HG02840 (cell line): ENCODE measurements at regions not wholly inside any gene's neighbourhood (a gene's known extent, or its start where the extent isn't known, plus 50 kb on each side); places are given as distances from the start of the nearest gene placed in this dataset.
"Not testable (repeated sequence)": the region's sequence is repeated elsewhere in the genome, so short reads cannot be mapped to it uniquely, and the experiment has no call there.

Experiments used
- ATAC-seq: cut with Tn5 transposase; IDR thresholded peaks from one replicate; pipeline ENCODE4 v1.9.1; 2021; ENCODE audit warnings: mild to moderate bottlenecking, moderate library complexity, moderate number of reproducible peaks; ENCODE audit not compliant: unreplicated experiment, low FRiP score

- no peak for ATAC-seq
Measured at GRCh38 chr1:83064589-83065242, 934.2 kb downstream of the TTLL7 start.

- ATAC-seq, result no peak
Measured at GRCh38 chr1:83060651-83061390, 938.1 kb downstream of the TTLL7 start.

GRCh38 chr1:83060221-83060620 is 938.7 kb downstream of the TTLL7 start:
- no peak for ATAC-seq

GRCh38 chr1:83058327-83058726 is 940.6 kb downstream of the TTLL7 start:
- no peak for ATAC-seq

- ATAC-seq, result no peak
Measured at GRCh38 chr1:83055391-83056170, 943.4 kb downstream of the TTLL7 start.

- ATAC-seq, result no peak
Measured at GRCh38 chr1:83053446-83053845, 945.5 kb downstream of the TTLL7 start.

- ATAC-seq, result no peak
Measured at GRCh38 chr1:83052865-83053264, 946.1 kb downstream of the TTLL7 start.

GRCh38 chr1:83051053-83051452 is 947.9 kb downstream of the TTLL7 start:
- not testable (repeated sequence) for ATAC-seq

GRCh38 chr1:83043244-83043643 is 955.7 kb downstream of the TTLL7 start:
- no peak for ATAC-seq

- ATAC-seq, result not testable (repeated sequence)
Measured at GRCh38 chr1:83039091-83039490, 959.8 kb downstream of the TTLL7 start.

- no peak for ATAC-seq
Measured at GRCh38 chr1:83034851-83035250, 964.1 kb downstream of the TTLL7 start.

GRCh38 chr1:83033682-83034081 is 965.2 kb downstream of the TTLL7 start:
- ATAC-seq, result no peak

GRCh38 chr1:83029916-83030315 is 969.0 kb downstream of the TTLL7 start:
- ATAC-seq, result no peak

- no peak for ATAC-seq
Measured at GRCh38 chr1:83029050-83029449, 969.9 kb downstream of the TTLL7 start.

- no peak for ATAC-seq
Measured at GRCh38 chr1:83028467-83028866, 970.5 kb downstream of the TTLL7 start.

GRCh38 chr1:83027511-83027910 is 971.4 kb downstream of the TTLL7 start:
- ATAC-seq, result no peak

GRCh38 chr1:83026745-83027144 is 972.2 kb downstream of the TTLL7 start:
- ATAC-seq, result no peak

- ATAC-seq, result no peak
Measured at GRCh38 chr1:83024251-83024767, 974.6 kb downstream of the TTLL7 start.

- ATAC-seq, result no peak
Measured at GRCh38 chr1:83023212-83023611, 975.7 kb downstream of the TTLL7 start.

GRCh38 chr1:83022206-83022605 is 976.7 kb downstream of the TTLL7 start:
- no peak for ATAC-seq

GRCh38 chr1:83017701-83018100 is 981.2 kb downstream of the TTLL7 start:
- no peak for ATAC-seq
